ENCODE measurements at regions not wholly inside any gene's neighbourhood (a gene's known extent, or its start where the extent isn't known, plus 50 kb on each side); places are given as distances from the start of the nearest gene placed in this dataset.

- TF ChIP-seq EZH2phosphoT487 (IDR thresholded peaks at IDR 0.05) (no peak), EZH2 (IDR thresholded peaks at IDR 0.05) (no peak)
- TF ChIP-seq, protein P1, sequence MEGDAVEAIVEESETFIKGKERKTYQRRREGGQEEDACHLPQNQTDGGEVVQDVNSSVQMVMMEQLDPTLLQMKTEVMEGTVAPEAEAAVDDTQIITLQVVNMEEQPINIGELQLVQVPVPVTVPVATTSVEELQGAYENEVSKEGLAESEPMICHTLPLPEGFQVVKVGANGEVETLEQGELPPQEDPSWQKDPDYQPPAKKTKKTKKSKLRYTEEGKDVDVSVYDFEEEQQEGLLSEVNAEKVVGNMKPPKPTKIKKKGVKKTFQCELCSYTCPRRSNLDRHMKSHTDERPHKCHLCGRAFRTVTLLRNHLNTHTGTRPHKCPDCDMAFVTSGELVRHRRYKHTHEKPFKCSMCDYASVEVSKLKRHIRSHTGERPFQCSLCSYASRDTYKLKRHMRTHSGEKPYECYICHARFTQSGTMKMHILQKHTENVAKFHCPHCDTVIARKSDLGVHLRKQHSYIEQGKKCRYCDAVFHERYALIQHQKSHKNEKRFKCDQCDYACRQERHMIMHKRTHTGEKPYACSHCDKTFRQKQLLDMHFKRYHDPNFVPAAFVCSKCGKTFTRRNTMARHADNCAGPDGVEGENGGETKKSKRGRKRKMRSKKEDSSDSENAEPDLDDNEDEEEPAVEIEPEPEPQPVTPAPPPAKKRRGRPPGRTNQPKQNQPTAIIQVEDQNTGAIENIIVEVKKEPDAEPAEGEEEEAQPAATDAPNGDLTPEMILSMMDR (IDR thresholded peaks at IDR 0.05) = no peak
These were observed 494.8 kb downstream of the TBC1D4 start for GRCh38 chr13:74987124-74987690.

All from neural progenitor cell (in vitro differentiated cells).